ENCODE measurements at regions not wholly inside any gene's neighbourhood (a gene's known extent, or its start where the extent isn't known, plus 50 kb on each side); places are given as distances from the start of the nearest gene placed in this dataset.
A peak's percentile ranks its signal among the peaks of the same experiment; 100 is the strongest.

DNA sequence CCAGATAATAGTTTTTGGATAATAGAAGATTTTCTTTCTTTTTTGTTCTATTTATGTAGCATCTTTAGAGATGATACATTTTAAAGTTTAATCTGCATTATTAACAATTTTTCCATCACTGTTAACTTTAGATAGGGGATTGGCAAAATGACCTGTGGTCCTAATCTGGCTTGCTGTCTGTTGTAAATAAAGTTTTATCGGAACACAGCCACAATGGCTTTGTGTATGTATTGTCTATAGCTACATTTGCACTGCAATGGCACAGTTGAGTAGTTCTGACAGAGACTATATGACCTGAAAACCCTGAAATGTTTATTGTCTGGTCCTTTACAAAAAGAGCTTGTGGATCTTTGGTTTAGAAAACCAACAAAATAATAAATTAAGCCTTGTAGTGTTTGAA is 97.0 kb upstream of the CERS6 start:
- H3K27me3 Mint-ChIP-seq, result peaks cover 0 to 1% of the 10 kb centered on the region in 2 donors
- H3K27ac Mint-ChIP-seq, result no peak overlapping the region
- peak overlapping the region in 2 of 8 donors; percentile 15 to 27 for H3K4me3 Mint-ChIP-seq
- ChIA-PET CTCF (ENCODE audit: partially characterized antibody) (no interaction called here), POLR2A (ENCODE audit: partially characterized antibody) (no interaction called here)
- H3K27ac ChIP-seq (ENCODE audit: low read depth, low read length), result no peak overlapping the region
- no peak for DNase-seq
- no peaks in the 10 kb centered on the region for H3K36me3 ChIP-seq (ENCODE audit: insufficient read depth, low read length)
- peaks cover 0 to 5% (median 0%) of the 10 kb centered on the region in 8 donors for H3K9me3 Mint-ChIP-seq
- no peaks in the 10 kb centered on the region for H3K27me3 ChIP-seq (ENCODE audit: insufficient read depth, low read length)
- H3K4me3 ChIP-seq (ENCODE audit: low read length in 2 of 2), result no peak overlapping the region
- H3K4me1 ChIP-seq (ENCODE audit: insufficient read depth, low read length), result peaks cover 15% of the 10 kb centered on the region
- H3K36me3 Mint-ChIP-seq, result no peaks in the 10 kb centered on the region
- intact Hi-C loops (cut with micrococcal nuclease), result loop anchor here (10.0 kb wide), 1 partner anchor 96 kb away; the partner anchor contains the start of gene CERS6
- peaks cover 14 to 31% (median 22%) of the 10 kb centered on the region in 4 donors for H3K4me1 Mint-ChIP-seq
- no peaks in the 10 kb centered on the region for H3K9me3 ChIP-seq (ENCODE audit: control insufficient read depth in 1 of 2, low read length in 2 of 2)

GRCh38 chr2:168363347-168364092 is 92.6 kb upstream of the CERS6 start:
- H3K4me1 Mint-ChIP-seq, result peaks cover 3 to 7% (median 3%) of the 10 kb centered on the region in 4 donors
- DNase-seq, result no peak
- H3K27ac ChIP-seq (ENCODE audit: low read depth, low read length), result no peak overlapping the region
- H3K4me3 Mint-ChIP-seq, result no peak overlapping the region
- H3K9me3 Mint-ChIP-seq, result peaks cover 0 to 5% (median 0%) of the 10 kb centered on the region in 8 donors
- ChIA-PET CTCF (ENCODE audit: partially characterized antibody) (no interaction called here), POLR2A (ENCODE audit: partially characterized antibody) (no interaction called here)
- H3K36me3 ChIP-seq (ENCODE audit: insufficient read depth, low read length), result no peaks in the 10 kb centered on the region
- intact Hi-C loops (cut with micrococcal nuclease), result no loop called here
- peaks cover 3% of the 10 kb centered on the region for H3K4me1 ChIP-seq (ENCODE audit: insufficient read depth, low read length)
- no peak overlapping the region for H3K4me3 ChIP-seq (ENCODE audit: low read length in 2 of 2)
- no peaks in the 10 kb centered on the region for H3K9me3 ChIP-seq (ENCODE audit: control insufficient read depth in 1 of 2, low read length in 2 of 2)
- H3K27me3 ChIP-seq (ENCODE audit: insufficient read depth, low read length), result no peaks in the 10 kb centered on the region
- peaks cover 0 to 1% of the 10 kb centered on the region in 2 donors for H3K27me3 Mint-ChIP-seq
- H3K36me3 Mint-ChIP-seq, result no peaks in the 10 kb centered on the region
- no peak overlapping the region for H3K27ac Mint-ChIP-seq

DNA sequence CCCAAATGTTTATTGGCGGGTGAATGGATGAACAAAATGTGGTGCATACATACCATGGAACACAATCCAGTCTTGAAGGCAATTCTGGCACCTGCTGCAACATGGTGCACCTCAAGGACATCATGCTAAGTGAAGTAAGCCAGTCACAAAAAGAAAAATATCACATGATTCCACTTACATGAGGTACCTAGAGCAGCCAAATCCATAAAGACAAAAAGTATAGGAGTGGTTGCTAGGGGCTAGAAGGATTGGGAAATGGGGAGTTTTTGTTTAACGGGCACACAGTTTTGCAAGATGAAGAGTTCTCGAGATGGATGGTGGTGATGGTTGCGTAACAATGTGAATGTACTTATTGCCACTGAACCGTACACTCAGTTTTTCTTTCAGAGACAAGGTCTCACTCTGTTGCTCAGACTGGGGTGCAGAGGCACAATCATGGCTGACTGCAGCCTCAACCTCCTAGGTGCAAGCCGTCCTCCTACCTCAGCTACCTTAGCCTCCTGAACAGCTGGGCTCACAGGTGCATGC is 90.9 kb upstream of the CERS6 start:
- no peak for DNase-seq
- no peak overlapping the region for H3K4me3 ChIP-seq (ENCODE audit: low read length in 2 of 2)
- intact Hi-C loops (cut with micrococcal nuclease), result no loop called here
- Mint-ChIP-seq H3K9me3 (peaks cover 0 to 5% (median 0%) of the 10 kb centered on the region in 8 donors), H3K36me3 (no peaks in the 10 kb centered on the region), H3K4me1 (no peaks in the 10 kb centered on the region), H3K4me3 (no peak overlapping the region), H3K27me3 (peaks cover 0 to 1% of the 10 kb centered on the region in 2 donors), H3K27ac (no peak overlapping the region)
- H3K27ac ChIP-seq (ENCODE audit: low read depth, low read length), result no peak overlapping the region
- H3K36me3 ChIP-seq (ENCODE audit: insufficient read depth, low read length), result no peaks in the 10 kb centered on the region
- no peaks in the 10 kb centered on the region for H3K4me1 ChIP-seq (ENCODE audit: insufficient read depth, low read length)
- H3K27me3 ChIP-seq (ENCODE audit: insufficient read depth, low read length), result no peaks in the 10 kb centered on the region
- ChIA-PET POLR2A (ENCODE audit: partially characterized antibody) (no interaction called here), CTCF (ENCODE audit: partially characterized antibody) (no interaction called here)
- H3K9me3 ChIP-seq (ENCODE audit: control insufficient read depth in 1 of 2, low read length in 2 of 2), result no peaks in the 10 kb centered on the region

DNA sequence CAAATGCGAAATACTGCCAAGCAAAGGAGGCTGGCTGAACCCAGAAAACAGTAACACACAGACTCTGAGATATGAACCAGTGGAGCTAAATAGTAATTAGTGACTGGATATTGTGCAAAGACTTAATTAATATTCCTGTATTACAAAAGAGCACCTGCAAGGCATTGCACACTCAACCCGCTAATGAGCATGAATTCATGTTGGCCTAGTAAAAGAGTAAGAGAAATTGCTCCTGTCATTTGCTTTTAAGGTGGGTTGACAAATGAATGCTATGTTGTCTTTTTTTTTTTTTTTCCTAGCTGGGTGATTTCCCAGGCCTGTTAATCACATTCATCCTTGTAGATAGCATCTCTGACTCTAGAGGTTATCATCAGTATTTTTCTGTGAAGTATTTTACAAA is 87.0 kb upstream of the CERS6 start:
- CTCF ChIA-PET (ENCODE audit: partially characterized antibody), result interaction anchor here (1.3 kb wide), 1 partner anchor 32 kb away, joined by 3 read pairs; no protein-coding TSS in a partner anchor
- no peak for DNase-seq

GRCh38 chr2:168371273-168372019 is 84.6 kb upstream of the CERS6 start:
- Mint-ChIP-seq H3K4me1 (peaks cover 7 to 14% (median 11%) of the 10 kb centered on the region in 4 donors), H3K27me3 (peaks cover 0 to 3% of the 10 kb centered on the region in 2 donors), H3K9me3 (peaks cover 0 to 9% (median 1%) of the 10 kb centered on the region in 8 donors), H3K36me3 (no peaks in the 10 kb centered on the region), H3K27ac (peak overlapping the region in 3 of 7 donors; percentile 8 to 34 (median 11)), H3K4me3 (peak overlapping the region in 3 of 8 donors; percentile 6 to 47 (median 43))
- Histone ChIP-seq H3K4me1 (ENCODE audit: insufficient read depth, low read length) (peaks cover 6% of the 10 kb centered on the region), H3K27me3 (ENCODE audit: insufficient read depth, low read length) (no peaks in the 10 kb centered on the region), H3K36me3 (ENCODE audit: insufficient read depth, low read length) (no peaks in the 10 kb centered on the region), H3K9me3 (ENCODE audit: control insufficient read depth in 1 of 2, low read length in 2 of 2) (no peaks in the 10 kb centered on the region), H3K4me3 (ENCODE audit: low read length in 2 of 2) (no peak overlapping the region), H3K27ac (ENCODE audit: low read depth, low read length) (no peak overlapping the region)
- DNase-seq, result no peak
- intact Hi-C loops (cut with micrococcal nuclease), result no loop called here
- ChIA-PET CTCF (ENCODE audit: partially characterized antibody) (no interaction called here), POLR2A (ENCODE audit: partially characterized antibody) (no interaction called here)

More for the DNA sequence above, 87.0 kb upstream of the CERS6 start:
- no peak overlapping the region for H3K4me3 Mint-ChIP-seq
- peaks cover 7 to 14% (median 11%) of the 10 kb centered on the region in 4 donors for H3K4me1 Mint-ChIP-seq
- Histone ChIP-seq H3K27me3 (ENCODE audit: insufficient read depth, low read length) (no peaks in the 10 kb centered on the region), H3K27ac (ENCODE audit: low read depth, low read length) (no peak overlapping the region), H3K36me3 (ENCODE audit: insufficient read depth, low read length) (no peaks in the 10 kb centered on the region), H3K4me1 (ENCODE audit: insufficient read depth, low read length) (peaks cover 6% of the 10 kb centered on the region), H3K4me3 (ENCODE audit: low read length in 2 of 2) (no peak overlapping the region), H3K9me3 (ENCODE audit: control insufficient read depth in 1 of 2, low read length in 2 of 2) (no peaks in the 10 kb centered on the region)
- peaks cover 0 to 3% of the 10 kb centered on the region in 2 donors for H3K27me3 Mint-ChIP-seq
- POLR2A ChIA-PET (ENCODE audit: partially characterized antibody), result no interaction called here
- H3K27ac Mint-ChIP-seq, result no peak overlapping the region
- no peaks in the 10 kb centered on the region for H3K36me3 Mint-ChIP-seq
- peaks cover 0 to 9% (median 2%) of the 10 kb centered on the region in 8 donors for H3K9me3 Mint-ChIP-seq
- intact Hi-C loops (cut with micrococcal nuclease), result no loop called here

DNA sequence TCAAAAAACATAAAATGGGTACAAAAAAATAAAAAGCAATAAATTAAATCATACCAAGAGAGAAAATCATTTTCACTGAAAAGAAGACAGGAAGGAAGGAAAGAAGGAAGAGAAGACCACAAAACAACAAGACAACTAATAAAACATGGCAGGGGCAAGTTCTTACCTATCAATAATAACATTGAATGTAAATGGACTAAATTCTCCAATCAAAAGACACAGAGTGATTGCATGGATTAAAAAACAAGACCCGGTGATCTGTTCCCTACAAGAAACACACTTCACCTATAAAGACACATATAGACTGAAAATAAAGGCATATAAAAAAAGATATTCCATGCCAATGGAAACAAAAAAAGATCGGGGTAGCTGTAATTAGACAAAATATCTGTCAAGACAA is 82.6 kb upstream of the CERS6 start:
- no peak overlapping the region for H3K4me3 ChIP-seq (ENCODE audit: low read length in 2 of 2)
- no peaks in the 10 kb centered on the region for H3K36me3 ChIP-seq (ENCODE audit: insufficient read depth, low read length)
- DNase-seq, result no peak
- H3K4me1 Mint-ChIP-seq, result peaks cover 7 to 14% (median 11%) of the 10 kb centered on the region in 4 donors
- H3K27ac Mint-ChIP-seq, result no peak overlapping the region
- no peaks in the 10 kb centered on the region for H3K9me3 ChIP-seq (ENCODE audit: control insufficient read depth in 1 of 2, low read length in 2 of 2)
- H3K27me3 Mint-ChIP-seq, result peaks cover 0 to 3% of the 10 kb centered on the region in 2 donors
- CTCF ChIA-PET (ENCODE audit: partially characterized antibody), result interaction anchor here (1.0 kb wide), 1 partner anchor 332 kb away, joined by 3 read pairs; no protein-coding TSS in a partner anchor
- H3K9me3 Mint-ChIP-seq, result peaks cover 0 to 9% (median 2%) of the 10 kb centered on the region in 8 donors
- no peak overlapping the region for H3K4me3 Mint-ChIP-seq
- peaks cover 6% of the 10 kb centered on the region for H3K4me1 ChIP-seq (ENCODE audit: insufficient read depth, low read length)
- no peaks in the 10 kb centered on the region for H3K27me3 ChIP-seq (ENCODE audit: insufficient read depth, low read length)
- no peaks in the 10 kb centered on the region for H3K36me3 Mint-ChIP-seq
- POLR2A ChIA-PET (ENCODE audit: partially characterized antibody), result no interaction called here
- intact Hi-C loops (cut with micrococcal nuclease), result no loop called here
- H3K27ac ChIP-seq (ENCODE audit: low read depth, low read length), result no peak overlapping the region

DNA sequence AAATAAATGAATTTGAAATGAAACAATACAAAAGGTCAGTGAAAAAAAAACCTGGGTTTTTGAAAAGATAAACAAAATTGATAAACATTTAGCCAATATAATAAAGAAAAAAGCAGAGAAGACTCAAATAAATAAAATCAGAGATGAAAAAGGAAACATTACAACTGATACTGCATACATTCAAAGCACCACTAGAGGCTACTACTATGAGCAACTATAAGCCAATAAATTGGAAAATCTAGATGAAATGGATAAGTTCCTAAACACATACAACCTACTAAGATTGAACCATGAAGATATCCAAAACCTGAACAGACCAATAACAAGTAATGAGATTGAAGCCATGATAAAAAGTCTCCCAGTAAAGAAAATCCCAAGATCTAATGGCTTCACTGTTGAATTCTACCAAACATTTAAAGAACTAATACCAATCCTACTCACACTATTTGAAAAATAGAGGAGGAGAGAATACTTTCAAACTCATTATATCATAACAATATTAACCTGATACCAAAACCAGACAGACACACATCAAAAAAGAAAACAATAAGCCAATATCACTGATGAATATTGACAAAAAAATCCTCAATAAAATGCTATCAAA is 80.8 kb upstream of the CERS6 start:
- H3K27ac Mint-ChIP-seq, result no peak overlapping the region
- Histone ChIP-seq H3K9me3 (ENCODE audit: control insufficient read depth in 1 of 2, low read length in 2 of 2) (no peaks in the 10 kb centered on the region), H3K4me3 (ENCODE audit: low read length in 2 of 2) (no peak overlapping the region), H3K36me3 (ENCODE audit: insufficient read depth, low read length) (no peaks in the 10 kb centered on the region), H3K27ac (ENCODE audit: low read depth, low read length) (no peak overlapping the region), H3K27me3 (ENCODE audit: insufficient read depth, low read length) (no peaks in the 10 kb centered on the region), H3K4me1 (ENCODE audit: insufficient read depth, low read length) (peaks cover 6% of the 10 kb centered on the region)
- CTCF ChIA-PET (ENCODE audit: partially characterized antibody), result interaction anchor here (1.3 kb wide), 1 partner anchor 9 kb away, joined by 3 read pairs; no protein-coding TSS in a partner anchor
- no peak overlapping the region for H3K4me3 Mint-ChIP-seq
- peaks cover 0 to 3% of the 10 kb centered on the region in 2 donors for H3K27me3 Mint-ChIP-seq
- peaks cover 0 to 3% of the 10 kb centered on the region in 2 donors for H3K36me3 Mint-ChIP-seq
- H3K9me3 Mint-ChIP-seq, result peaks cover 0 to 14% (median 4%) of the 10 kb centered on the region in 8 donors
- peak in 1 of 5 donors; percentile 1 for DNase-seq
- intact Hi-C loops (cut with micrococcal nuclease), result no loop called here
- POLR2A ChIA-PET (ENCODE audit: partially characterized antibody), result no interaction called here
- H3K4me1 Mint-ChIP-seq, result peaks cover 7 to 19% (median 14%) of the 10 kb centered on the region in 4 donors

Data from CD4-positive, alpha-beta memory T cell (primary cell).